Muscle layer of duodenum (tissue), 2 donors: ENCODE measurements at regions not wholly inside any gene's neighbourhood (a gene's known extent, or its start where the extent isn't known, plus 50 kb on each side); places are given as distances from the start of the nearest gene placed in this dataset.

ENCODE experiments used
- H3K27ac ChIP-seq: one replicate; pipeline ENCODE4 v1.7.0; 2013; ENCODE audit warnings: mild to moderate bottlenecking, low read length
- H3K27me3 ChIP-seq: one replicate; pipeline ENCODE4 v1.7.0; 2013; ENCODE audit warnings: low read depth, mild to moderate bottlenecking, control low read depth, low read length
- H3K36me3 ChIP-seq, 2 donors: one replicate each; pipeline ENCODE4 v1.7.0; 2013; ENCODE audit warnings: low read length in 2 of 2, control low read depth in 1 of 2, mild to moderate bottlenecking in 1 of 2; ENCODE audit not compliant: insufficient read depth in 2 of 2, control insufficient read depth in 1 of 2
- H3K4me1 ChIP-seq, 2 donors: one replicate each; pipeline ENCODE4 v1.7.0; 2013; ENCODE audit warnings: low read length in 2 of 2, mild to moderate bottlenecking in 2 of 2, control low read depth in 1 of 2, moderate library complexity in 1 of 2; ENCODE audit not compliant: insufficient read depth in 2 of 2, control insufficient read depth in 1 of 2
- H3K4me3 ChIP-seq, 2 donors: one replicate each; pipeline ENCODE4 v1.7.0; 2013; ENCODE audit warnings: low read length in 2 of 2, low read depth in 1 of 2, mild to moderate bottlenecking in 1 of 2
- H3K9me3 ChIP-seq, 2 donors: one replicate each; pipeline ENCODE4 v1.7.0; 2013; ENCODE audit warnings: low read length in 2 of 2, control low read depth in 1 of 2, mild to moderate bottlenecking in 1 of 2; ENCODE audit not compliant: control insufficient read depth in 1 of 2
- donor health status: healthy.

GRCh38 chr2:4381049-4381448 lies 677.7 kb downstream of the DCDC2C start:
- peaks cover 0 to under 1% of the 10 kb centered on the region in 2 donors for H3K9me3 ChIP-seq
- no peaks in the 10 kb centered on the region for H3K4me1 ChIP-seq

GRCh38 chr2:4381773-4382172 lies 678.4 kb downstream of the DCDC2C start:
- H3K4me1 ChIP-seq = no peaks in the 10 kb centered on the region
- no peaks in the 10 kb centered on the region for H3K36me3 ChIP-seq
- H3K27ac ChIP-seq = no peak overlapping the region
- H3K9me3 ChIP-seq = peaks cover 0 to 2% of the 10 kb centered on the region in 2 donors
- no peaks in the 10 kb centered on the region for H3K27me3 ChIP-seq
- H3K4me3 ChIP-seq = no peak overlapping the region

More at GRCh38 chr2:4381049-4381448, 677.7 kb downstream of the DCDC2C start:
- H3K4me3 ChIP-seq = no peak overlapping the region
- no peak overlapping the region for H3K27ac ChIP-seq
- H3K27me3 ChIP-seq = no peaks in the 10 kb centered on the region
- no peaks in the 10 kb centered on the region for H3K36me3 ChIP-seq

GRCh38 chr2:4391013-4391412 lies 687.6 kb downstream of the DCDC2C start:
- H3K27me3 ChIP-seq = no peaks in the 10 kb centered on the region
- peaks cover 0 to 24% of the 10 kb centered on the region in 2 donors for H3K9me3 ChIP-seq
- no peak overlapping the region for H3K4me3 ChIP-seq
- H3K27ac ChIP-seq = no peak overlapping the region
- no peaks in the 10 kb centered on the region for H3K4me1 ChIP-seq
- H3K36me3 ChIP-seq = no peaks in the 10 kb centered on the region

- Histone ChIP-seq H3K4me1 (no peaks in the 10 kb centered on the region), H3K27me3 (no peaks in the 10 kb centered on the region), H3K27ac (no peak overlapping the region), H3K36me3 (no peaks in the 10 kb centered on the region), H3K4me3 (no peak overlapping the region), H3K9me3 (no peaks in the 10 kb centered on the region)
Measured at GRCh38 chr2:4404363-4404762, 701.0 kb downstream of the DCDC2C start.

- Histone ChIP-seq H3K27me3 (no peaks in the 10 kb centered on the region), H3K4me1 (no peaks in the 10 kb centered on the region), H3K36me3 (no peaks in the 10 kb centered on the region)
Measured at GRCh38 chr2:4408321-4408720, 704.9 kb downstream of the DCDC2C start.

GRCh38 chr2:4412637-4413187 lies 709.3 kb downstream of the DCDC2C start:
- Histone ChIP-seq H3K4me1 (no peaks in the 10 kb centered on the region), H3K9me3 (no peaks in the 10 kb centered on the region), H3K27me3 (no peaks in the 10 kb centered on the region), H3K4me3 (no peak overlapping the region), H3K36me3 (no peaks in the 10 kb centered on the region), H3K27ac (no peak overlapping the region)

More at GRCh38 chr2:4408321-4408720, 704.9 kb downstream of the DCDC2C start:
- Histone ChIP-seq H3K4me3 (no peak overlapping the region), H3K27ac (no peak overlapping the region), H3K9me3 (no peaks in the 10 kb centered on the region)

GRCh38 chr2:4415171-4415570 lies 711.8 kb downstream of the DCDC2C start:
- Histone ChIP-seq H3K36me3 (no peaks in the 10 kb centered on the region), H3K4me3 (no peak overlapping the region), H3K9me3 (no peaks in the 10 kb centered on the region), H3K4me1 (no peaks in the 10 kb centered on the region), H3K27me3 (no peaks in the 10 kb centered on the region), H3K27ac (no peak overlapping the region)

- no peak overlapping the region for H3K4me3 ChIP-seq
- H3K27ac ChIP-seq = no peak overlapping the region
- no peaks in the 10 kb centered on the region for H3K4me1 ChIP-seq
- H3K9me3 ChIP-seq = no peaks in the 10 kb centered on the region
- H3K36me3 ChIP-seq = no peaks in the 10 kb centered on the region
- H3K27me3 ChIP-seq = no peaks in the 10 kb centered on the region
Measured at GRCh38 chr2:4415810-4416413, 712.5 kb downstream of the DCDC2C start.

- no peaks in the 10 kb centered on the region for H3K36me3 ChIP-seq
- H3K4me3 ChIP-seq = no peak overlapping the region
- no peaks in the 10 kb centered on the region for H3K4me1 ChIP-seq
- no peak overlapping the region for H3K27ac ChIP-seq
- H3K27me3 ChIP-seq = no peaks in the 10 kb centered on the region
- no peaks in the 10 kb centered on the region for H3K9me3 ChIP-seq
Measured at GRCh38 chr2:4416431-4416830, 713.1 kb downstream of the DCDC2C start.

- H3K4me3 ChIP-seq = no peak overlapping the region
- H3K27me3 ChIP-seq = no peaks in the 10 kb centered on the region
- H3K4me1 ChIP-seq = no peaks in the 10 kb centered on the region
- H3K27ac ChIP-seq = no peak overlapping the region
- no peaks in the 10 kb centered on the region for H3K36me3 ChIP-seq
- H3K9me3 ChIP-seq = no peaks in the 10 kb centered on the region
Measured at GRCh38 chr2:4417771-4418170, 714.4 kb downstream of the DCDC2C start.

GRCh38 chr2:4420032-4420431 lies 716.7 kb downstream of the DCDC2C start:
- no peaks in the 10 kb centered on the region for H3K4me1 ChIP-seq
- no peak overlapping the region for H3K27ac ChIP-seq
- H3K4me3 ChIP-seq = no peak overlapping the region
- no peaks in the 10 kb centered on the region for H3K27me3 ChIP-seq
- no peaks in the 10 kb centered on the region for H3K9me3 ChIP-seq
- H3K36me3 ChIP-seq = no peaks in the 10 kb centered on the region

- no peak overlapping the region for H3K27ac ChIP-seq
- H3K27me3 ChIP-seq = no peaks in the 10 kb centered on the region
- no peaks in the 10 kb centered on the region for H3K36me3 ChIP-seq
- no peaks in the 10 kb centered on the region for H3K9me3 ChIP-seq
- H3K4me3 ChIP-seq = no peak overlapping the region
- H3K4me1 ChIP-seq = no peaks in the 10 kb centered on the region
Measured at GRCh38 chr2:4424153-4424552, 720.8 kb downstream of the DCDC2C start.
